ENCODE measurements at regions not wholly inside any gene's neighbourhood (a gene's known extent, or its start where the extent isn't known, plus 50 kb on each side); places are given as distances from the start of the nearest gene placed in this dataset.
"Not testable (repeated sequence)": the region's sequence is repeated elsewhere in the genome, so short reads cannot be mapped to it uniquely, and the experiment has no call there.

- DNase-seq (ENCODE audit: low spot score) = no peak
Observed at GRCh38 chr6:163867518-163868292, 453.2 kb downstream of the QKI start.

- DNase-seq (ENCODE audit: low spot score) = no peak
Observed at GRCh38 chr6:163866192-163866591, 451.7 kb downstream of the QKI start.

GRCh38 chr6:163863565-163863964, 449.0 kb downstream of the QKI start:
- no peak for DNase-seq (ENCODE audit: low spot score)

DNA sequence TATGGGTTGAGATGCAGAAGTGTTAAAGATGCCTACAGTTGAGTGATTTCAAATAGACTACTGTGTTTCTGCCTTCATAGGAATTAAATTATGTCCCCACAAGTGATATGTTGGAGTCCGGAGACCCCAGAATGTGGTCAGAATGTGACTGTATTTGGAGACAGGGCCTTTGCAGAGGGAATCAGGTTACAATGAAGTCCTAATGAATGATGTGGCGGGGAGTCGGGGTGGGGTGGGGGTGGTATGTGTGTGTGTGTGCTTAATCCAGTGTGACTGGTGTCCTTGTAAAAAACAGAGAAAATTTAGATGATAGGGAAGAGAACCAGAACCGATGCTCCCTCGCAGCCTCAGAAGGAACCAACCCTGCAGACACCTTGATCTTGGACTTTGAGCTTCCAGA, 448.2 kb downstream of the QKI start:
- no peak for DNase-seq (ENCODE audit: low spot score)

DNA sequence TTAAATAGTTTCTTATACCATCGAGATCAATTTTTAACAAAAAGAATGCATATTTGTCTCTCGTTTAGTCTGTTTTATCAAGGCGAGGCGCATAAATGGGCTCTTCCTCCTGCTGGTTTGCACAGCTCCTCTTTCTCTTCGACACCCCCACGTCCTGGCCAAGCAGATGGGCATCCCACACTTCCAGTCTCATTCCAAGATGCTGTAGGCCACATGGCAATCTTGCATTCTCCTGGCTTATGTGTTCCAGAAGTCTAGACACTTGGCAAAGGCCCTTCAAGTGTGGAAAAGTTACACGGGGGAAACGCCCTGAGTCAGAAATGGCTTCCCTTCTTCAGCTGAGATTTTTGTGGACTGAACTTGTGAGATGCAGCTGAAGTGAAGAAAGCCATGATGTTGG, 447.1 kb downstream of the QKI start:
- DNase-seq (ENCODE audit: low spot score) = no peak

DNA sequence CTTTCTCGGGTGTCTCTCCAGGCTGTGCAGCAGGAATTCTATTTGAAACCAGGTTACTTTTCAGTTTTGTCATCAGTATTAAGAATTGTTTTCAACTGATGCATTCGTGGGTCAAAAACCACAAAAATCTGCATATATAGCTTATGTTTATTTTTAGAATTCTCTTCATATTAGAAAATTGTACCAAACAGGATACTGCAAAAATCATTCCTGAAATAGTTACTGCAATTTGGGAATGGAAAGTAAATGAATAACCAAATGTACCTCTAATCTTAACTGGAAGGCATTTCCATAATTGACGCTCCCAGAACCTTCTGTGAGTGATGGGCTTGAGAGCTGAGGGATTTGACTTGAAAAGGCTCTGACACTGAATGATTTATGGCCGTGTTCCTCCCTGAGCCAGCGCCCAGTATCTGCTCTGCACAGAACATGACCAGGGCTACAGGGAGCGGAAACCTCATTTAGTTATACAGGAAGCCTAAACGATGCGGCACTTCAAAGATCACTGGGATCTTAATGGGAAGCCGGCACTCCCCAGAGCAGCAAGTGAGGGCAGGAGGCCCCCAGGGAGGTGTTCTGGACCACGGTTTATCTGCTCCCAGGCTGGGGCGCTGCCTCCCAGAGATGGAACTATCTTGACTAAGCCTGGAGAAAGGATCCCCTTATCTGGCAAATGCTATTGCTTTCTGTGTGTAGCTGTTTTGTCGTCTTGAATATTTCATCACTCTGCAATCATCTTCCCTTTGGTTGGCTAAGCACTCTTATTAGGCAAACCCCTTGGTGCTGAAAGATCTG, 446.0 kb downstream of the QKI start:
- no peak for DNase-seq (ENCODE audit: low spot score)

DNA sequence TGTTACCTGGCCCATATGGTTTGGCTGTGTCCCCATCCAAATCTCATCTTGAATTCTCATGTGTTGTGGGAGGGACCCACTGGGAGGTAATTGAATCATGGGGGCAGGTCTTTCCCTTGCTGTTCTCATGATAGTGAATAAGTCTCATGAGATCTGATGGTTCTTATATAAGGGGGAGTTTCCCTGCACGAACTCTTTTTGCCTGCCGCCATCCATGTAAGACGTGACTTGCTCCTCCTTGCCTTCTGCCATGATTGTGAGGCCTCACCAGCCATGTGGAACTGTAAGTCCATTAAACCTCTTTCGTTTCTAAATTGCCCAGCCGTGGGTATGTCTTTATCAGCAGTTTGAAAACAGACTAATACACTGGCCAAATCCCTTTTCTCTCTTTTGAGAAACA, 444.4 kb downstream of the QKI start:
- not testable (repeated sequence) for DNase-seq (ENCODE audit: low spot score)

- DNase-seq (ENCODE audit: low spot score) = no peak
Observed at GRCh38 chr6:163857421-163857820, 442.9 kb downstream of the QKI start.

- DNase-seq (ENCODE audit: low spot score) = no peak
Observed at GRCh38 chr6:163850874-163851273, 436.4 kb downstream of the QKI start.

DNA sequence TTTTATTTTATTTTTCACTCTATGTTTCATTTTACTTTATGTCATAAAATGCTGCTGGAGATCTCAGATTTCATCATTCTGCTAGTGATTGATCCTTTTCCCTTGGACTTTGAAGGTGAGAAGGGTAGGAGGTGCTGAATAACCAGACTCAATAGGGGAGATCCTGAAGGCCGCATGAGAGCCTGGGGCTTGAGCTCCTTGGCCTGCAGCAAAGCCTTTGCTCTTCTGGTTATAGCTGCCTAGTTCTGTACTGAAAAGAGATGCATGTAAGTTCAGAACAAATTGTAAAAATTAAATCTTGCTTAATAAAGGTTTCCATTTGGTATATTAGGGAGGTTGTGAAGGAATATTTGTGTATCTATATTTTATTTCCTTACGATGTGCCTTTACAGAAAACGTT, 430.2 kb downstream of the QKI start:
- no peak for DNase-seq (ENCODE audit: low spot score)

DNA sequence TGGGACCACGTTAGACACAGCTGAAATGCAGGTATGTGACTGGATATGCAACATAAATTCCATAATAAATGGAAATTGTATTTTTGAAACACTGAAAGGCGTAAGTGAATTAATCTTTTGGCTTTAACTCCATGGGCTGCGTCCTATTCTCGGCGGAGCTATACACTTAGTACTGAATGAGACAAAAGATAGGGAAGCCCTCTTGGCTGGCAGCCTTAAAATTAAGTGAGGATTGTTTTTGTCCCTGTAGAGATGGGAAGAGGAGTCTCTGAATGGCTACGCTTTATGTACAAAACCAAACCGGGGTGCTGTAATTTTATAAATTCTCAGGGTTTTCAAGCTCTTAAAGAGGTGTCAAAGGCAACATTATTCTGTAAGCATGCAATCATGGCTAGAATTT, 429.8 kb downstream of the QKI start:
- no peak for DNase-seq (ENCODE audit: low spot score)

- no peak for DNase-seq (ENCODE audit: low spot score)
Observed at GRCh38 chr6:163843218-163843617, 428.7 kb downstream of the QKI start.

GRCh38 chr6:163842467-163842866, 427.9 kb downstream of the QKI start:
- DNase-seq (ENCODE audit: low spot score) = no peak

- DNase-seq (ENCODE audit: low spot score) = no peak
Observed at GRCh38 chr6:163841733-163842132, 427.2 kb downstream of the QKI start.

DNA sequence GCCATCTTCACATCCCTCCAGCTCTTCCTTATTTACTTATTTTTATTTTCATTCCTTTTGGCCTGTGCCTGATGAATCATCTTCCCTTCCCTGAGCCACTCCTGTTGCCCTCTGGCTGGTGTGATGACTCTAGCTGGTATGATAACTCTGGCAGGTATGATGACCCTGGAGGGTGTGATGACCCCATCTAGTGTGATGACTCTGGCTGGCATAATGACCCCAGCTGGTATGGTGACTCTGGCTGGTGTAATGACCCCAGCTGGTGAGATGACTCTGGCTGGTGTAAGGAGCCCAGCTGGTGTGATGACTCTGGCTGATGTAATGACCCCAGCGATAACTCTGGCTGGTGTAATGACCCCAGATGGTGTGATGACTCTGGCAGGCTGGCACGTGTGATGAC, 426.8 kb downstream of the QKI start:
- DNase-seq (ENCODE audit: low spot score) = no peak

DNA sequence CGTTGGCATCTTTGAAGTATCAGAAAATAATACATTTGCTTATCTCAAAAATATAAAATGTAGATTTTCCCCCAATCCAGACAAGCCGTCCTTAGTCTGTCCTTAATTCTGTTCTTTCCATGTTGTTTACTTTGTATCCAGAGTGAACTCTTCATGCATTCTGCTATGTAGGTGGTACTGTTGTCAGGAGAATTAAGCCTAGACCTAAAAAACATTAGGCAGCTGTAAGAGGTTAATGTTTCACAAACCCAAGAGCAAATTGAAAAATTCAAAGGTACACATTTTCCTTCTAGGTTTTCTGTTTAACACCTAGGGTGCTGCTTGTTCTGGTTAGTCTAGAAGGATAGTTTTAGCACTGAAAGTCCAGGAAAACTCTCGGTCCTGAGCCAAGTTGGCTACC, 426.4 kb downstream of the QKI start:
- DNase-seq (ENCODE audit: low spot score) = no peak

- DNase-seq (ENCODE audit: low spot score) = no peak
Observed at GRCh38 chr6:163839296-163839695, 424.8 kb downstream of the QKI start.

- DNase-seq (ENCODE audit: low spot score) = no peak
Observed at GRCh38 chr6:163837691-163838431, 423.3 kb downstream of the QKI start.

DNA sequence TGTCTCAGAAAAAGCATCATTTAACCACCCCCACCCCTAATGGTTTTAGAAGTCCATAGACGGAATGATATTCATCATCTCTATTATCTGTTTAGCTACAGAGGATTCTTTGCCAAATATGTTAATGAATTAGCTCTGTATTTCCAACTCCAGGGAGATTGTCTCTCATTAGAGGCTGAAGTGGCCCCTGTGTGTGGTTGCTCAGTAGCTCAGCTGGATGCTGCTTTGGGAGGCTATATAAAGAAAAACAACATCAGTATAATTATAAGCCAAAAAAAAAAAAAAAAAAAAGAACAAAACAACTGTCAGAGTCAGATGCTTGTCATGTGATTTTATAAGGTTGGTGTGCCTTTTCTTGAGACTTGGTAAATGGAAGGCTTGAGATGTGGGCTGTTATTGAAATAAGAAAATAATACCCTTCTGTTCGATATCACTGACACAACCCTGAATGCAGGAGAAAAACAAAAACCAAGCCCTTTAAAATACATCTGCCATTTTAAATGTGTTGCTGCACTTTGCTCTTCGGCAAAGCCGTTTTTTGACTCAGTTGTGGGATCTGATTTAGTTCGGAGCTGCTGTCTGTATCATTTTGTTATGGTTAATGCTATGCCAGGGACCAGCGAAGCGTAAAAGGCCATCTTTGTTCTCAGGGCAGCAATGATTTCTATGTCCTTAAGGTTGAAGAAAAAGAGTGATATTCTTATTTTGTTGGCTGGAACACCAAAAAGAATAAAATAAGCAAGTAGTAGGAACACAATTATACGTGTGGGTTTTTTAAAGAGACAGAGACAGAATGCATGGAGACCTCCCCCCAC, 422.6 kb downstream of the QKI start:
- DNase-seq (ENCODE audit: low spot score) = no peak

- no peak for DNase-seq (ENCODE audit: low spot score)
Observed at GRCh38 chr6:163835439-163836171, 421.1 kb downstream of the QKI start.

DNA sequence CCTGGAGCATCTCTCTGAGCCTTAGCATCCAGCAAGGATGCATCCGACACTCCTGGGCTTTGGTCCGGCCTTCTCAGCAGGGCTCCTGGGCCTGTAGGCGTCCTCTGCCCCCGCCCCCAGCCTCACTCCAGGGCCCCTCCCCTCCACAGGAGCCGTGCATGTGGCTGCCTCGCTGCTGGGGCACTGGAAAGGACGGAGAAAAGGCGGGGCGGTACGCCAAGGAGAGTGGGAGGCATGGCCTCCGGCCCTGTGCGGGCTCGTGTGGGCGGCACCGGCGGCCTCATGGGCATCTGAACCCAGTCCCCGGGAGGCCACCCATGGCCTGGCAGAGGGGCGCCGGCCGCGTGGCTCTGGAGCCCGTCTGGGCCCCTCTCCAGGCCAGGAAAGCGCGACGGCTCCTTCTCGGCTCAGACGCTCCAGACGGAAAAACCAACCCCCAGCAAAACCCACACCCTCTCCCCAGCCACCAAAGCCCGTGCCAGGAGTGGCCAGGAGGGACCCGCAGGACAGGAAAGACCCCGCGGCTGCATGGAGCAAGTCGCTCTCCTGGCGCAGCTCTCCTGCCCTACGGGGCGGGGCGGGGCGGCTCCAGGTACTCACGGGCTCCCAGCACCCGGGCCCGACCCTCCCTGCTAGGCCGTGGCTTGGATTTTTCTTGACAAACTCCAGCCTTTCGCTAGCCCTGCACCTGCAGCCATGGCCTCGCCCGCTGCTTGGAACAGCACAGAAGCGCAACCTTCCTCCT, 419.9 kb downstream of the QKI start:
- no peak for DNase-seq (ENCODE audit: low spot score)

All from HuH-7.5 (cell line).